Epithelial cell of esophagus (primary cell): ENCODE measurements at regions not wholly inside any gene's neighbourhood (a gene's known extent, or its start where the extent isn't known, plus 50 kb on each side); places are given as distances from the start of the nearest gene placed in this dataset.

ENCODE experiments used
- DNase-seq: peaks from one replicate; pipeline ENCODE4 v3.0.0; 2010; ENCODE audit warnings: low read depth
- H3K4me3 ChIP-seq: 2 replicates; pipeline ENCODE4 v1.5.1; 2011; ENCODE audit warnings: mild to moderate bottlenecking, low read length, control low read depth
- CTCF ChIP-seq: IDR thresholded peaks from 2 replicates; pipeline ENCODE4 v1.5.1; 2011; ENCODE audit warnings: low read depth, mild to moderate bottlenecking, low read length, control low read depth, inconsistent platforms; ENCODE audit not compliant: insufficient read depth; ENCODE audit errors: missing control alignments

- DNase-seq, result peak; percentile 12
- no peak overlapping the region for H3K4me3 ChIP-seq
- TF ChIP-seq CTCF, result peak; percentile 46
Observed at GRCh38 chr2:18404708-18405107, 155.7 kb downstream of the RDH14 start.

- no peak overlapping the region for H3K4me3 ChIP-seq
- TF ChIP-seq CTCF, result no peak
- peak; percentile 9 for DNase-seq
Observed at GRCh38 chr2:18403921-18404522, 156.4 kb downstream of the RDH14 start.

- no peak for DNase-seq
- no peak for TF ChIP-seq CTCF
- no peak overlapping the region for H3K4me3 ChIP-seq
Observed at GRCh38 chr2:18402831-18403230, 157.6 kb downstream of the RDH14 start.

- no peak for TF ChIP-seq CTCF
- H3K4me3 ChIP-seq, result no peak overlapping the region
- no peak for DNase-seq
Observed at GRCh38 chr2:18401471-18401870, 159.0 kb downstream of the RDH14 start.

- no peak for DNase-seq
- TF ChIP-seq CTCF, result no peak
- H3K4me3 ChIP-seq, result no peak overlapping the region
Observed at GRCh38 chr2:18399601-18400000, 160.9 kb downstream of the RDH14 start.

GRCh38 chr2:18398833-18399232, 161.6 kb downstream of the RDH14 start:
- no peak overlapping the region for H3K4me3 ChIP-seq
- no peak for DNase-seq
- no peak for TF ChIP-seq CTCF

GRCh38 chr2:18396329-18397010, 164.0 kb downstream of the RDH14 start:
- DNase-seq, result no peak
- H3K4me3 ChIP-seq, result no peak overlapping the region
- no peak for TF ChIP-seq CTCF
